ENCODE measurements at regions not wholly inside any gene's neighbourhood (a gene's known extent, or its start where the extent isn't known, plus 50 kb on each side); places are given as distances from the start of the nearest gene placed in this dataset.

DNA sequence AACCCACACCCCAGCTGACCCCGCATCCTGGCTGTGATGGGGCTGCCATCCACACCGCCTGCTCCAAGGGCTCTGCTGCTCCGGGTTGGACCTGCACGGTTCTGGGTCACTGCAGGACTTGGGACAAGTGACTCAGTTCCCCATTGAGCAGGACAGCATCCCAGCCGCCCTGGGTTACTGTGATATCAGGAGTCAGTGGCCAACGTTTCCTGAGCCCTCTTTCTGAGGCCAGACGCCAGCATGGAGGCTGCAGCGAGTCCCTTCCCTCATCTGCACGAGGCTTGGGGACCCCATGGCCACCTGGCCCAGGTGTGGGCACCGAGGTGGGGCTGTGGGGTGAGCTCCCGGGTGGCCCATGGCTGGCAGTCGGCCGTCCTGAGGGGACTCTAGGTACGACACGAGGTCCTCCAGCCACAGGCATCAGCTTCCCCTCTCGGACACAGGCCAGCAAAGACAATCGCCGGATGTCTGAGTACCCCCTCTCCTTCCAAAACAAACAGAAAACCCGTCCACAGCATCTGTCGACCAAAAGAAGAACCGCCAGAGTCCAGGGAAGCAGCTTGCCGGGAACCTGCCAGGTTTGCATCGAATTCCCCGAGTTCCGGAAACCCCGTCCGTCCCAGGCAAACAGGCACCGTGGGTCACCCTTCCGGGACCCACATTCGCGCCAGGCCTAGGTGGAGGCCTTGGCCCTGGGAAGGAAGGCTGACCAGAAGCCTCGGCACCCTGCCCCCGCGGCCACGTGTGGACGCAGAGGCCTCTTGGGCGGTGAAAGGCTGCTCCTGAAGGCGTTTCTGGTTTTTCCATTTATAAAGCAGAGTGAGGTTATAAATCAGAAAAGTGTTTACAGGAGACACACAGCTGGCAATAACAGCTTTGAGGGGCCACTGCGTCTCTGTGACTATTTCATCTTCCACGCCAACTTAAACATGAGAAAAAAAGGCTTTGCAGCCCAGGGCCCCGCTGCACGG is 136.0 kb downstream of the FAM53A start:
- TF ChIP-seq POLR2A (IDR thresholded peaks at IDR 0.05) = no peak
- TF ChIP-seq, protein P1, sequence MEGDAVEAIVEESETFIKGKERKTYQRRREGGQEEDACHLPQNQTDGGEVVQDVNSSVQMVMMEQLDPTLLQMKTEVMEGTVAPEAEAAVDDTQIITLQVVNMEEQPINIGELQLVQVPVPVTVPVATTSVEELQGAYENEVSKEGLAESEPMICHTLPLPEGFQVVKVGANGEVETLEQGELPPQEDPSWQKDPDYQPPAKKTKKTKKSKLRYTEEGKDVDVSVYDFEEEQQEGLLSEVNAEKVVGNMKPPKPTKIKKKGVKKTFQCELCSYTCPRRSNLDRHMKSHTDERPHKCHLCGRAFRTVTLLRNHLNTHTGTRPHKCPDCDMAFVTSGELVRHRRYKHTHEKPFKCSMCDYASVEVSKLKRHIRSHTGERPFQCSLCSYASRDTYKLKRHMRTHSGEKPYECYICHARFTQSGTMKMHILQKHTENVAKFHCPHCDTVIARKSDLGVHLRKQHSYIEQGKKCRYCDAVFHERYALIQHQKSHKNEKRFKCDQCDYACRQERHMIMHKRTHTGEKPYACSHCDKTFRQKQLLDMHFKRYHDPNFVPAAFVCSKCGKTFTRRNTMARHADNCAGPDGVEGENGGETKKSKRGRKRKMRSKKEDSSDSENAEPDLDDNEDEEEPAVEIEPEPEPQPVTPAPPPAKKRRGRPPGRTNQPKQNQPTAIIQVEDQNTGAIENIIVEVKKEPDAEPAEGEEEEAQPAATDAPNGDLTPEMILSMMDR (IDR thresholded peaks at IDR 0.05) = no peak

Measured in right lobe of liver (tissue), 4 donors.